ENCODE measurements at regions not wholly inside any gene's neighbourhood (a gene's known extent, or its start where the extent isn't known, plus 50 kb on each side); places are given as distances from the start of the nearest gene placed in this dataset.
"Not testable (repeated sequence)": the region's sequence is repeated elsewhere in the genome, so short reads cannot be mapped to it uniquely, and the experiment has no call there.

- no peak for DNase-seq
These were observed 224.9 kb downstream of the HS3ST3B1 start for GRCh38 chr17:14525551-14526455.

- DNase-seq, result no peak
These were observed 222.0 kb downstream of the HS3ST3B1 start for GRCh38 chr17:14522795-14523387.

GRCh38 chr17:14518919-14519318 is 218.0 kb downstream of the HS3ST3B1 start:
- not testable (repeated sequence) for DNase-seq

- no peak for DNase-seq
These were observed 214.1 kb downstream of the HS3ST3B1 start for GRCh38 chr17:14514973-14515372.

- no peak for DNase-seq
These were observed 213.0 kb downstream of the HS3ST3B1 start for GRCh38 chr17:14513835-14514234.

- no peak for DNase-seq
These were observed 209.3 kb downstream of the HS3ST3B1 start for GRCh38 chr17:14510136-14510535.

GRCh38 chr17:14508156-14508555 is 207.3 kb downstream of the HS3ST3B1 start:
- DNase-seq, result no peak

GRCh38 chr17:14506364-14506763 is 205.5 kb downstream of the HS3ST3B1 start:
- DNase-seq, result no peak

- DNase-seq, result no peak
These were observed 204.7 kb downstream of the HS3ST3B1 start for GRCh38 chr17:14505606-14506005.

- DNase-seq, result no peak
These were observed 199.1 kb downstream of the HS3ST3B1 start for GRCh38 chr17:14499976-14500375.

GRCh38 chr17:14498812-14499211 is 197.9 kb downstream of the HS3ST3B1 start:
- DNase-seq, result no peak

- no peak for DNase-seq
These were observed 193.3 kb downstream of the HS3ST3B1 start for GRCh38 chr17:14494161-14494560.

- no peak for DNase-seq
These were observed 189.1 kb downstream of the HS3ST3B1 start for GRCh38 chr17:14489986-14490385.

- no peak for DNase-seq
These were observed 188.2 kb downstream of the HS3ST3B1 start for GRCh38 chr17:14488958-14489550.

GRCh38 chr17:14487068-14487467 is 186.2 kb downstream of the HS3ST3B1 start:
- no peak for DNase-seq

GRCh38 chr17:14482715-14483114 is 181.8 kb downstream of the HS3ST3B1 start:
- no peak for DNase-seq

- no peak for DNase-seq
These were observed 180.8 kb downstream of the HS3ST3B1 start for GRCh38 chr17:14481664-14482063.

- DNase-seq, result no peak
These were observed 173.7 kb downstream of the HS3ST3B1 start for GRCh38 chr17:14474591-14474990.

- DNase-seq, result no peak
These were observed 170.2 kb downstream of the HS3ST3B1 start for GRCh38 chr17:14471052-14471451.

- DNase-seq, result no peak
These were observed 169.5 kb downstream of the HS3ST3B1 start for GRCh38 chr17:14470417-14470816.

GRCh38 chr17:14469971-14470370 is 169.1 kb downstream of the HS3ST3B1 start:
- no peak for DNase-seq

GRCh38 chr17:14468858-14469257 is 168.0 kb downstream of the HS3ST3B1 start:
- no peak for DNase-seq

- DNase-seq, result no peak
These were observed 160.3 kb downstream of the HS3ST3B1 start for GRCh38 chr17:14461227-14461548.
